Left hindlimb (tissue), 1 donor: ENCODE measurements at regions not wholly inside any gene's neighbourhood (a gene's known extent, or its start where the extent isn't known, plus 50 kb on each side); places are given as distances from the start of the nearest gene placed in this dataset.

ENCODE experiments used
- DNase-seq: peaks from one replicate; pipeline ENCODE4 v3.0.0-alpha.2; 2018

GRCh38 chr7:79862447-79863210 lies 272.0 kb upstream of the GNAI1 start:
- no peak for DNase-seq

GRCh38 chr7:79855172-79855571 lies 279.5 kb upstream of the GNAI1 start:
- no peak for DNase-seq

GRCh38 chr7:79854621-79855020 lies 280.0 kb upstream of the GNAI1 start:
- no peak for DNase-seq

GRCh38 chr7:79837915-79838314 lies 296.7 kb upstream of the GNAI1 start:
- no peak for DNase-seq

GRCh38 chr7:79833616-79834015 lies 301.0 kb upstream of the GNAI1 start:
- no peak for DNase-seq

- DNase-seq: no peak
These were observed 305.8 kb upstream of the GNAI1 start for GRCh38 chr7:79828866-79829265.

GRCh38 chr7:79823246-79823951 lies 311.2 kb upstream of the GNAI1 start:
- DNase-seq: no peak

GRCh38 chr7:79822620-79823240 lies 311.9 kb upstream of the GNAI1 start:
- DNase-seq: no peak

- DNase-seq: peak; percentile 60
These were observed 314.2 kb upstream of the GNAI1 start for GRCh38 chr7:79820387-79820786.

GRCh38 chr7:79810916-79811315 lies 323.7 kb upstream of the GNAI1 start:
- DNase-seq: no peak

- no peak for DNase-seq
These were observed 328.4 kb upstream of the GNAI1 start for GRCh38 chr7:79806161-79806734.

- no peak for DNase-seq
These were observed 337.3 kb upstream of the MAGI2 start for GRCh38 chr7:79790656-79791262.

- DNase-seq: no peak
These were observed 336.3 kb upstream of the MAGI2 start for GRCh38 chr7:79789584-79790345.

GRCh38 chr7:79787623-79788022 lies 334.2 kb upstream of the MAGI2 start:
- no peak for DNase-seq

- no peak for DNase-seq
These were observed 333.6 kb upstream of the MAGI2 start for GRCh38 chr7:79787096-79787495.

- DNase-seq: no peak
These were observed 332.7 kb upstream of the MAGI2 start for GRCh38 chr7:79786187-79786586.

- no peak for DNase-seq
These were observed 332.1 kb upstream of the MAGI2 start for GRCh38 chr7:79785556-79785955.

- DNase-seq: no peak
These were observed 329.4 kb upstream of the MAGI2 start for GRCh38 chr7:79782906-79783305.

GRCh38 chr7:79782256-79782655 lies 328.8 kb upstream of the MAGI2 start:
- no peak for DNase-seq

- DNase-seq: no peak
These were observed 328.2 kb upstream of the MAGI2 start for GRCh38 chr7:79781716-79782115.

- DNase-seq: no peak
These were observed 325.6 kb upstream of the MAGI2 start for GRCh38 chr7:79778786-79779770.
